K562 (cell line): ENCODE measurements at regions not wholly inside any gene's neighbourhood (a gene's known extent, or its start where the extent isn't known, plus 50 kb on each side); places are given as distances from the start of the nearest gene placed in this dataset.

Experiments used
- ATAC-seq: fragments of 200-7000 bp; cut with Tn5 transposase; 3 replicates; pipeline ENCODE4 v1.9.1; 2020; ENCODE audit warnings: moderate library complexity
- BruUV-seq: library from RNA; stranded (reverse); fragments of 400-500 nt; replicated peaks from 2 replicates; lab custom pipeline; 2021; lab: Mats Ljungman, UMichigan
- CTCF ChIA-PET: fragments of 300-600 bp; formaldehyde crosslinking; extraction: SDS; loops from one replicate; lab custom pipeline; 2021; ENCODE audit warnings: low intra/inter-chr PET ratio; lab: Yijun Ruan, JAX
- POLR2A ChIA-PET: fragments of 300-600, 350-650 bp; sonication (Branson Sonifier 250); formaldehyde crosslinking; extraction: SDS; loops from one replicate; lab custom pipeline; 2021; ENCODE audit warnings: antibody characterized with exemption, inconsistent platforms; lab: Yijun Ruan, JAX
- DNase-seq, 4 experiments: peaks; one replicate each; pipeline versions ENCODE4 v3.0.0 to v3.0.0-alpha.2; 2011 to 2018; ENCODE audit warnings: low spot score in 3 of 4, mixed read lengths in 3 of 4; ENCODE audit errors: extremely low read depth in 1 of 4
- FAIRE-seq: peaks from 2 replicates; lab custom pipeline; 2011; peaks lifted over from hg19 to GRCh38; lab: Jason Lieb, UNC
- H2AFZ ChIP-seq: 2 replicates; pipeline ENCODE4 v1.6.0; 2011; ENCODE audit warnings: low read depth, low read length, control low read depth, inconsistent platforms
- H3K27ac ChIP-seq: fragments of 200-600 bp; 3 replicates; pipeline ENCODE4 v1.8.0; 2011; ENCODE audit warnings: low read depth, mild to moderate bottlenecking, control low read depth, inconsistent platforms, low read length, moderate library complexity, mixed read lengths; ENCODE audit errors: extremely low read depth
- H3K27me3 ChIP-seq, 2 experiments: fragments of 300-600 bp in 1 of 2; 2 replicates in 1 of 2; 3 replicates in 1 of 2; pipeline versions ENCODE4 v1.6.0 to v1.8.0; 2011; ENCODE audit warnings: inconsistent platforms in 2 of 2, low read length in 2 of 2, mild to moderate bottlenecking in 1 of 2, mixed read lengths in 1 of 2, moderate library complexity in 1 of 2; ENCODE audit not compliant: control insufficient read depth in 2 of 2, insufficient read depth in 2 of 2
- H3K36me3 ChIP-seq: fragments of 300-600 bp; 3 replicates; pipeline ENCODE4 v1.8.0; 2011; ENCODE audit warnings: mild to moderate bottlenecking, low read length, inconsistent platforms; ENCODE audit not compliant: control insufficient read depth, insufficient read depth
- H3K4me1 ChIP-seq, 2 experiments: fragments of 200-600 bp in 1 of 2; replicated peaks in 1 of 2; 2 replicates in 1 of 2; 3 replicates in 1 of 2; pipeline versions ENCODE4 v1.5.1 to v1.8.0; 2011; ENCODE audit warnings: inconsistent platforms in 2 of 2, low read length in 2 of 2, mild to moderate bottlenecking in 1 of 2, mixed read lengths in 1 of 2, moderate library complexity in 1 of 2; ENCODE audit not compliant: control insufficient read depth in 2 of 2, insufficient read depth in 2 of 2
- H3K4me2 ChIP-seq: 2 replicates; pipeline ENCODE4 v1.6.1; 2011; ENCODE audit warnings: low read length, control low read depth, inconsistent platforms, mixed read lengths; ENCODE audit not compliant: insufficient read depth
- H3K4me3 ChIP-seq: fragments of 200-600 bp; sonication (generic), shearing (Covaris generic); 2 replicates; pipeline ENCODE4 v1.5.1; 2016; ENCODE audit warnings: control low read depth, inconsistent platforms
- H3K79me2 ChIP-seq: fragments of 200-600 bp; 3 replicates; pipeline ENCODE4 v1.8.0; 2011; ENCODE audit warnings: low read length, inconsistent platforms; ENCODE audit not compliant: control insufficient read depth, insufficient read depth
- H3K9ac ChIP-seq, 2 experiments: 2 replicates each; pipeline versions ENCODE4 v1.6.0 to v1.6.1; 2011; ENCODE audit warnings: low read depth in 2 of 2, low read length in 2 of 2, control low read depth in 1 of 2, inconsistent platforms in 1 of 2, mild to moderate bottlenecking in 1 of 2, mixed read lengths in 1 of 2; ENCODE audit not compliant: insufficient read depth in 1 of 2
- H3K9me1 ChIP-seq: one replicate; pipeline ENCODE4 v1.6.0; 2011; ENCODE audit warnings: inconsistent platforms, mild to moderate bottlenecking, low read length, moderate library complexity; ENCODE audit not compliant: control insufficient read depth, insufficient read depth
- H3K9me3 ChIP-seq: replicated peaks from 2 replicates; pipeline ENCODE4 v1.5.1; 2011; ENCODE audit warnings: low read depth, low read length, inconsistent platforms; ENCODE audit not compliant: control insufficient read depth, insufficient read depth
- H4K20me1 ChIP-seq: replicated peaks from 2 replicates; pipeline ENCODE4 v1.6.1; 2011; ENCODE audit warnings: low read length, inconsistent platforms, mixed read lengths; ENCODE audit not compliant: control insufficient read depth, insufficient read depth
- BACH1 ChIP-seq: fragments of 200-800 bp; sonication (Bioruptor generic); IDR thresholded peaks from 2 replicates; pipeline ENCODE4 v1.6.1; 2016; ENCODE audit warnings: missing genetic modification characterization, missing compliant biosample characterization
- BHLHE40 ChIP-seq: IDR thresholded peaks from 2 replicates; pipeline ENCODE4 v1.6.1; 2011; ENCODE audit warnings: low read length, improper control_type of control experiment
- CBX2 ChIP-seq: fragments of 200-600 bp; sonication (generic); IDR thresholded peaks from one replicate; pipeline ENCODE4 v1.6.1; 2012; ENCODE audit warnings: mild to moderate bottlenecking, low read length, inconsistent platforms; ENCODE audit not compliant: insufficient read depth, poor library complexity, severe bottlenecking
- CTBP1 ChIP-seq: fragments of 450-650 bp; IDR thresholded peaks from 2 replicates; pipeline ENCODE4 v1.6.1; 2016; ENCODE audit warnings: borderline replicate concordance
- JUN ChIP-seq, 2 experiments: sonication (generic) in 1 of 2; formaldehyde crosslinking in 1 of 2; IDR thresholded peaks; 2 replicates each; pipeline versions ENCODE4 v1.6.1 to v1.8.0; 2012 to 2022; ENCODE audit warnings: borderline replicate concordance in 2 of 2, mild to moderate bottlenecking in 2 of 2, improper control_type of control experiment in 1 of 2, low read depth in 1 of 2, low read length in 1 of 2, missing genetic modification reagents in 1 of 2
- NFIC ChIP-seq: fragments of 450-650 bp; IDR thresholded peaks from 2 replicates; pipeline ENCODE4 v1.6.1; 2017; ENCODE audit warnings: mild to moderate bottlenecking, inconsistent platforms
- RBM17 ChIP-seq: fragments of 200-400 bp; formaldehyde crosslinking; IDR thresholded peaks from 2 replicates; pipeline ENCODE4 v1.6.1; 2017; ENCODE audit warnings: low read depth, mild to moderate bottlenecking, low read length, borderline replicate concordance
- SMAD2 ChIP-seq: fragments of 150-350 bp; IDR thresholded peaks from 2 replicates; pipeline ENCODE4 v1.6.1; 2014; ENCODE audit warnings: low read depth, mild to moderate bottlenecking, low read length
- TRIM24 ChIP-seq, 2 experiments: fragments of 450-650 bp; IDR thresholded peaks; 2 replicates each; pipeline ENCODE4 v1.6.1; 2016
- USF2 ChIP-seq: sonication (generic); formaldehyde crosslinking; IDR thresholded peaks from 2 replicates; pipeline ENCODE4 v1.5.0; 2020; ENCODE audit warnings: missing genetic modification reagents
- ZC3H8 ChIP-seq: fragments of 450-650 bp; IDR thresholded peaks from 2 replicates; pipeline ENCODE4 v1.6.1; 2017
- ZNF707 ChIP-seq: fragments of 250-450 bp; sonication (Bioruptor Pico); conservative IDR thresholded peaks from 2 replicates; pipeline ENCODE4 v1.8.0; 2022; ENCODE audit warnings: inconsistent platforms, mild to moderate bottlenecking, moderate library complexity
- in situ Hi-C: fragments of 300-500 bp; cut with MboI; formaldehyde crosslinking; loops from 4 replicates; pipeline ENCODE4 v1.15.0; 2018; ENCODE audit warnings: inconsistent platforms, mixed read lengths
- intact Hi-C: fragments of 100-400 bp; cut with micrococcal nuclease; formaldehyde crosslinking; loops from 2 replicates; pipeline ENCODE4 v1.14.2; 2022

GRCh38 chr2:76307495-76307894 lies 596.8 kb upstream of the GCFC2 start (continued):
- TF ChIP-seq CTBP1 (no peak), ZC3H8 (no peak), ZNF707 (no peak), SMAD2 (no peak), TRIM24 (IDR thresholded peaks at IDR 0.05) (no peak), JUN (IDR thresholded peaks at IDR 0.05; ENCODE audit: borderline replicate concordance, low read depth, low read length) (no peak), JUN (CRISPR knock-in tag; IDR thresholded peaks at IDR 0.05; ENCODE audit: borderline replicate concordance) (no peak), RBM17 (no peak), USF2 (CRISPR knock-in tag) (no peak), NFIC (no peak)
- TF ChIP-seq, all 486 proteins: peak for 0

GRCh38 chr2:76298041-76298440 lies 587.3 kb upstream of the GCFC2 start:
- POLR2A ChIA-PET, result no interaction called here
- H3K4me1 ChIP-seq, result no peaks in the 10 kb centered on the region
- H4K20me1 ChIP-seq, result no peaks in the 10 kb centered on the region
- no peaks in the 10 kb centered on the region for H3K9me1 ChIP-seq
- H3K4me2 ChIP-seq, result no peak overlapping the region
- DNase-seq (no peak), ATAC-seq (no peak), FAIRE-seq (no peak)
- H3K79me2 ChIP-seq, result no peaks in the 10 kb centered on the region
- no peaks in the 10 kb centered on the region for H3K9me3 ChIP-seq
- no peaks in the 10 kb centered on the region for H3K36me3 ChIP-seq
- H3K4me3 ChIP-seq, result no peak overlapping the region
- H3K9ac ChIP-seq, result no peak overlapping the region
- no peak for TF ChIP-seq BHLHE40
- TF ChIP-seq CBX2, result no peak
- TF ChIP-seq BACH1 (tag), result no peak
- intact Hi-C loops, result no loop called here
- in situ Hi-C loops, result no loop called here
- H2AFZ ChIP-seq, result no peak overlapping the region
- CTCF ChIA-PET, result no interaction called here
- BruUV-seq, result no TSS peak
- no peaks in the 10 kb centered on the region for H3K27me3 ChIP-seq
- no peak overlapping the region for H3K27ac ChIP-seq
